CD4-positive, alpha-beta T cell treated with Interleukin-10 for 1 hour (primary cell): ENCODE measurements at regions not wholly inside any gene's neighbourhood (a gene's known extent, or its start where the extent isn't known, plus 50 kb on each side); places are given as distances from the start of the nearest gene placed in this dataset.
"Not testable (repeated sequence)": the region's sequence is repeated elsewhere in the genome, so short reads cannot be mapped to it uniquely, and the experiment has no call there.

Source experiments
- DNase-seq: peaks from one replicate; pipeline ENCODE4 v3.0.0-alpha.2; 2020

- DNase-seq: no peak
Measured at GRCh38 chr7:68207676-68208075, 1211.0 kb downstream of the TYW1 start.

- DNase-seq: no peak
Measured at GRCh38 chr7:68209486-68209885, 1212.9 kb downstream of the TYW1 start.

GRCh38 chr7:68213838-68214237 lies 1217.2 kb downstream of the TYW1 start:
- DNase-seq: no peak

- DNase-seq: no peak
Measured at GRCh38 chr7:68216051-68216450, 1219.4 kb downstream of the TYW1 start.

GRCh38 chr7:68217426-68217825 lies 1220.8 kb downstream of the TYW1 start:
- no peak for DNase-seq

DNA sequence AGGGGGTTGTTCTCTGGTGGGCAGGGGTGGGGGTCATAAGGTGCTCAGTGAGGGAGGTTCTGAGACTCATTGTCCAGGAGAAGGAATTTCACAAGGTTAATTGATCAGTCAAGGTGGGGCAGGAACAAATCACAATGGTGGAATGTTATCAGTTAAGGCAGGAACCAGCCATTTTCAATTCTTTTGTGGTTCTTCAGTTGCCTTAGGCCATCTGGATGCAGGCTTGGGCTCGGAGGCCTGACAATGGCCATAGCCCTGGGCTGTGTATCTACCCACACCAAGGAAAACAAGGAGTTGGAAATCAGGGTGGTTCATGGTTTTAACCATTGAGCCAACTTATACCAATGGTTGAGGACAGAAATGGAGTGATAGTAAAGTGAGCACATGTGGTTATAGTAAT lies 1221.8 kb downstream of the TYW1 start:
- no peak for DNase-seq

- no peak for DNase-seq
Measured at GRCh38 chr7:68222311-68222710, 1225.7 kb downstream of the TYW1 start.

DNA sequence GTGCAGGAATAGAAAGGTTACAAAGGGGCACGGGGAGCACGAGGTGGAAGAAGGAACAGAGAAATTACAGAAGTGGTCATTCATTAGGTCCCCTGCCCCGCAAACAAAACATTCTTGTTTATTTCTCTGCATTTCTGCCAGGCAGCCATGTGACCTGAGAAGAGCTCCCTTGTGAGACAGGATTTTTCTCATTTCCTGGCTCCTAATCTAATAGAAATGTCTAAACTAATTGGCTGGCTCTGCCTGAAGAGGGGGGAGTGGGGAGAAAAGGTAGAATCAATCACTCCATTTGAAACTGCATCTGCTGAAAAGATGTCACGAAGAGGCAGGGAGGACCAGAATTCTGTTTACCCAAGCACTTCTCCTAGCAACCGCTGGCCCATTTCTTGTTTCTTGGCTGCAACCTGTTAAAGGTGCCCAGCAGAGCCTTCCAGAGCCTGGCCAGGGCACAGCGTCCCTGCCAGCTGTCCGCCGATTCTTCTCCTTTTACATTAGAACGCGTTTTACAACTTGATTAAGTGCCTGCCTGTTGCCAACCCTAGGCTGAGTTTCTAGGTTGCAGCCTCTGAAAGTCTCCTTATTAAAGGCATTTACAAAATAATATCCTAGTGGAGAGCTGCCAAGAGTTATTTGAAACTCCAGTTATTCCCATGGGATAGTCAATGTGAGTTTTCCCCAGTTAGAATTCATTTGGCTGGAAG lies 1227.6 kb downstream of the TYW1 start:
- DNase-seq: no peak

- DNase-seq: not testable (repeated sequence)
Measured at GRCh38 chr7:68231011-68231410, 1234.4 kb downstream of the TYW1 start.

DNA sequence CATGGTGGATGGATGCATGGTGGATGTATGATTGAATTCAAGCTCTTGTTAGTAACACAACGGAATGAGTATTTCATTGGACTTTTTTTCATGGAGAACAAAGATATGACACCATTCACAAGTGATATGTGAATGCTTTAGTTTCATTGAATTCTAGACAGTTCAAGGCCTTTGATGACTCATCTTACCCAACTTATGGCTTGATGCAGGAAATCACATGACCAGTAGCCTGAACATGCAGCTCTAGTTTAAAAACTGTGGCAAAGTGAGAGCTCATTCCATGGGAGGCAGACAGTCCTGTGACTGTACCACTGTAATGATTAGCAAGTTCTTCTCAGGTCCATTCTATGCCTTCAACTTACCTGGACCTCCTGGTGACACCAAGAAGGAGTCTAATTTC lies 1239.3 kb downstream of the TYW1 start:
- no peak for DNase-seq

GRCh38 chr7:68238204-68238805 lies 1241.7 kb downstream of the TYW1 start:
- no peak for DNase-seq

- DNase-seq: no peak
Measured at GRCh38 chr7:68243128-68243527, 1246.5 kb downstream of the TYW1 start.

- no peak for DNase-seq
Measured at GRCh38 chr7:68244389-68244788, 1247.8 kb downstream of the TYW1 start.

DNA sequence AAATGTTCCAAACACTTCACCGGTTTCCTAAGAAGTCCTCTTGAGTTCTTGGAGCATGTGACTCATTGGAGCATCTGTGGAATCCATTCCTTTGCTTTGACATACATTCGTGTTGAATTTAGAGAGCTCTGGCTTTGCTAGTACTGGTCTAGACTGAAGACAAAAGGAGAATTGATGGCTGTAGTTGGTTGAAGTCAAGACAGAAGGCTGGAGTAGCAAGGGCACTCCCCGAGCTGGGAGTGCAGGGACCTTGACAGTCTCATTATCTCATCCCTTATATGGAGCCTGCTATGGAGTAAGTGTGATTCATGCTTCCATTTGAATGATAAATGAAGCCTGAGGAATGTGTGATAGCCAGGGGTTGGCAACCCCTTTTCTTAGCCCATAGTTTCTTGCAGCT lies 1249.1 kb downstream of the TYW1 start:
- DNase-seq: no peak

- no peak for DNase-seq
Measured at GRCh38 chr7:68246189-68246633, 1249.6 kb downstream of the TYW1 start.

DNA sequence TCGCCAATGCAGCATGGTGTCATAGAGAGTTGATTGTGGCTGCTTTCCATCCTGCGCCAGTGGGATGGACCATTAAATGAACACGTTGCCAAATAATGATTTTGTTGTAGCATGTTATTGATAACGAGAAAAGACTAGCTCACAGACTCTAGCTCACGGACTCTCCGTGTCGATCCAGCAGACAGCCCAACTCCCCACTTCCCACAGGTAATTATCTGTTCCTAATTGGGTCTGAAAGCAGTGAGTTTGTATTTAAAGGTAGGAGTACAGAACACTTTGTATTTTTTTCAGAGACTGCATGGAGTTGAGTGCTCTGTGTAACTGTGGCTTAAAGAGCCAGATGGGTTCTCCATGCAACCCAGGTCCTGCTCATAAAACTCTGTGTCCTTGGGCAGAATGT lies 1250.5 kb downstream of the TYW1 start:
- no peak for DNase-seq

GRCh38 chr7:68247571-68247970 lies 1250.9 kb downstream of the TYW1 start:
- no peak for DNase-seq

GRCh38 chr7:68248973-68249372 lies 1252.3 kb downstream of the TYW1 start:
- DNase-seq: no peak

GRCh38 chr7:68249611-68250010 lies 1253.0 kb downstream of the TYW1 start:
- no peak for DNase-seq

DNA sequence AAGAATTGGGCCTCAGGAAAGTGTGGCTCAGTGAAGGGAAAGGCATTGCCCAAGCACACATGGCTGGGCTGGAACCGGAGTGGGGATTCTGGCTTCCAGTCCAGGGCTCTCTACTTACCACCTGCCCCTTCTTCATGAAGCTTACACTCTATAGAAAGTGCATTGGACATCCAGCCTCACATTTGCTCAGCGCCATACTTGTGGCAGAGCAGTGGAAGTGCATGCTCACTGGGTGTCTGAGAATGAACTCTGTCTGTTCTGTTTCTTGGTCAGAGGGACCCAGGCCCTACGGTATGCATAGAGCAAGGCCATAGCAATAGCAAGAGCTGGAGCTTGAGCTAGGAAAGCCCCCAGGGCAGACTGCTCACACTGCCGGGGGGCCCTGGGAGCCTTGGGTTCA lies 1253.5 kb downstream of the TYW1 start:
- no peak for DNase-seq

DNA sequence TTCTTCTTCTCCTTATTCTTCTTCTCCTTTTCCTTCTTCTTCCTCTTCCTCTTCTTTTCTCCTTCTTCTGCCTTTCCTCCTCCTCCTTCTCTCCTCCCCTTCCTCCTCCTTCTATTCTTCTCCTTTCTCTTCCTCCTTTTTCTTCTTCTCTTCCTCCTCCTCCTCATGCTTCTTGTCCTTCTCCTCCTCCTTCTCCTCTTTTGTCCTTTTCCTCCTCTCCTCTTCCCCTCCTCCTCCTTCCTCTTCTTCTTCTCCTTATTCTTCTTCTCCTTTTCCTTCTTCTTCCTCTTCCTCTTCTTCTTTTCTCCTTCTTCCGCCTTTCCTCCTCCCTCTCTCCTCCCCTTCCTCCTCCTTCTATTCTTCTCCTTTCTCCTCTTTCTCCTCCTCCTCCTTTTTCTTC lies 1258.2 kb downstream of the TYW1 start:
- DNase-seq: not testable (repeated sequence)

DNA sequence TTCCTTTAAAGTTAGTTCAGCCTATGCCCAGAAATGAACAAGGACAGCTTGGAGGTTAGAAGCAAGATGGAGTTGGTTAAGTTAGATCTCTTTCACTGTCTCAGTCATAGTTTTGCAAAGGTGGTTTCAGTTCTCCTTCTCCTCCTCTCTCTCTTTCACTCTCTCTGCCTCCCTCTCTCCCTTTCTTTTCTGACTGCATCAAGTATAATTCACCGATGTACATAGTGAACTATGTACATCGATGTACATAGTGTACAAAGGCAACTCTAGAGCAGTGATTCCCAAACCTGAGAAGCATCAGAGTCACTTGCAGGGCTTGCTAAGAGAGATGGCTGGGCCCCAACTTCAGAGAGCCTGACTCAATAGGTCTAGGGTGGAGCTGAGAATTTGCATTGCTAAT lies 1259.7 kb downstream of the TYW1 start:
- no peak for DNase-seq

DNA sequence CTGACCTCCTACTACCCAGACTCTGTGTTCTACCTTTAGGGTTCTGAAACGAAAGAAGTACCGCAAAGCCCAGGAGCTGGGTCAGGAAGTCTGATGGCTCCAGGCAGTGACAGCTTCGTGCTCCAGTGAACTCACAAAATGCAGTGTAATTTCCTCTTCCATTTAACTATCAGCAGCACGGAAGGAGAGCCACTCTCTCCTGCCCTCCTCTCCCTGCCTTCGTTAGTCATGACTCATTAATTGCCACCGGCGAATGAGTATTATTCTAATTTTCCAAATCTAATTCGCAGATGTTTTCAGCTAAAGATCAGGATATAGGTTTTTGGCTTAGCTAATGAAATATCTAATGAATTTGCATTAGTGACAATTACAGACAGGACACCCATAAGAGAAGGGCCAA lies 1262.0 kb downstream of the TYW1 start:
- no peak for DNase-seq

- DNase-seq: no peak
Measured at GRCh38 chr7:68265258-68265657, 1268.6 kb downstream of the TYW1 start.

DNA sequence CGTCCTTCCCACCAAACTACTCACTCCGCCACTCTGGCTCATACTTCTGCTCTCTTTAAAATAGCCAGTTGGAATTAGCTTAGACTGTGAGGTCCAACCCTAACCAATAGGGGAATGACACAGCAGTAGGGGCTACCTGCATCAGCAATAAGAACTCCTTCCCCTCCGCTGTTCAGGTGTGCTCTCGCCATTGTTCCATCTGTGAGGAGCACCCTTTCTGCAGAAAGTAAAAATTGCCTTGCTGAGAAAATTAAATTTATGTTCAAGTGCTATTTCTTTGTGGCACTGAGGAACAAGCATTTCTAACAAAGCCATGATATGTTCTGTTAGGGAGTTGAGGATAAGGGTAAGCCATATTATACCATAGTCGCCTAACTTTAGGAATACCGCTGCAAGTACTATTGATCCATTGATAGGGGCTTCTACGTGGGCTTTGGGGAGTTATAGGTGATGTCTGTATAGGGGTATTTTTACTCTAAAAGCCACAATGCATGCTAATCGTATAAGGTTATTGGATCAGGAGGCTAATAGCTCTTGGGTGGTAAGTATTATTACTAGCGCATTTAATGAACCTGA lies 1269.5 kb downstream of the TYW1 start:
- no peak for DNase-seq
